MM.1S (cell line): ENCODE measurements at regions not wholly inside any gene's neighbourhood (a gene's known extent, or its start where the extent isn't known, plus 50 kb on each side); places are given as distances from the start of the nearest gene placed in this dataset.

Experiments used
- DNase-seq: peaks from one replicate; pipeline ENCODE4 v3.0.0-alpha.2; 2015
- H2AFZ ChIP-seq: fragments of 300-600 bp; sonication (generic); 2 replicates; pipeline ENCODE4 v1.6.0; 2016; ENCODE audit warnings: antibody characterized with exemption, low read length
- H3F3A ChIP-seq: fragments of 300-600 bp; sonication (generic); 2 replicates; pipeline ENCODE4 v1.6.1; 2016; ENCODE audit warnings: mild to moderate bottlenecking, antibody characterized with exemption, low read length, moderate library complexity, mixed read lengths; ENCODE audit not compliant: insufficient read depth
- H3K27ac ChIP-seq: fragments of 300-600 bp; sonication (generic); 2 replicates; pipeline ENCODE4 v1.5.1; 2016; ENCODE audit warnings: mild to moderate bottlenecking, low read length
- H3K27me3 ChIP-seq: fragments of 300-600 bp; sonication (generic); replicated peaks from 2 replicates; pipeline ENCODE4 v1.6.0; 2016; ENCODE audit warnings: low read length; ENCODE audit not compliant: insufficient read depth
- H3K36me3 ChIP-seq: fragments of 300-600 bp; sonication (generic); replicated peaks from 2 replicates; pipeline ENCODE4 v1.6.1; 2016; ENCODE audit warnings: mild to moderate bottlenecking, low read length, mixed read lengths; ENCODE audit not compliant: insufficient read depth
- H3K4me1 ChIP-seq: fragments of 300-600 bp; sonication (generic); 2 replicates; pipeline ENCODE4 v1.6.1; 2016; ENCODE audit warnings: low read length, mixed read lengths
- H3K4me2 ChIP-seq: fragments of 300-600 bp; sonication (generic); 2 replicates; pipeline ENCODE4 v1.6.0; 2016; ENCODE audit warnings: low read depth, low read length
- H3K4me3 ChIP-seq: fragments of 300-600 bp; sonication (generic); 2 replicates; pipeline ENCODE4 v1.5.1; 2016; ENCODE audit warnings: low read length, mixed read lengths
- H3K79me2 ChIP-seq: fragments of 300-600 bp; sonication (generic); 2 replicates; pipeline ENCODE4 v1.6.1; 2016; ENCODE audit warnings: mixed run types, low read length, mixed read lengths
- H3K9ac ChIP-seq: fragments of 300-600 bp; sonication (generic); 2 replicates; pipeline ENCODE4 v1.6.1; 2016; ENCODE audit warnings: low read length, mixed read lengths
- H3K9me2 ChIP-seq: fragments of 300-600 bp; sonication (generic); replicated peaks from 2 replicates; pipeline ENCODE4 v1.6.1; 2016; ENCODE audit warnings: mild to moderate bottlenecking, low read length, mixed read lengths; ENCODE audit not compliant: insufficient read depth
- H3K9me3 ChIP-seq: fragments of 300-600 bp; sonication (generic); replicated peaks from 2 replicates; pipeline ENCODE4 v1.6.1; 2016; ENCODE audit warnings: mild to moderate bottlenecking, low read length, mixed read lengths; ENCODE audit not compliant: insufficient read depth
- H4K20me1 ChIP-seq: fragments of 300-600 bp; sonication (generic); 2 replicates; pipeline ENCODE4 v1.6.1; 2016; ENCODE audit warnings: mild to moderate bottlenecking, low read length, moderate library complexity, mixed read lengths; ENCODE audit not compliant: insufficient read depth
- EZH2 ChIP-seq: fragments of 300-600 bp; sonication (generic); optimal IDR thresholded peaks from 2 replicates; pipeline ENCODE3; 2017; ENCODE audit warnings: low read depth, mild to moderate bottlenecking, antibody characterized with exemption, low read length, mixed read lengths
- EZH2phosphoT487 ChIP-seq: fragments of 300-600 bp; sonication (generic); IDR thresholded peaks from 2 replicates; pipeline ENCODE4 v1.6.1; 2018; ENCODE audit warnings: antibody characterized with exemption, low read length
- TF ChIP-seq, protein P1 (sequence below): fragments of 300-600 bp; sonication (generic); IDR thresholded peaks from 2 replicates; pipeline ENCODE4 v1.5.1; 2016; ENCODE audit warnings: antibody characterized with exemption, low read length, mixed read lengths

DNA sequence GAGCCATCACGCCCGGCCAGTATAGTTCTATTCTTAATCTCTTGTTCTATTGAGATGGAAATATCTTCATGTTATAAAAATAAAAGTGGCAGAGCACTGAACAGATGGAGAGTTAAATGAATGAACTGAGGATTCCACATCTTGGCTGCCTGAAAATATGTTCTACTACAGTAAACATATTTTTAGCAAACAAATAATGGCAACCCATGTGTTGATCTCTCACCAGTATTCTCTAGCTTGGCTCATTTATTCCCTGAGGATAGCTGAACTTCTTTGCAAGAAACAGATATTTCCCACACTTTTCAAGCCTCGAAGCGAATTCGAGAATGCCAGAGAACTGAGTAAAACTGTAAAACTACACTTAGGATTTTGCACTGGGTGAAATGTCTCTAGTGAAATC lies 58.9 kb downstream of the DIRAS3 start:
- TF ChIP-seq EZH2phosphoT487 (no peak), EZH2 (no peak)
- TF ChIP-seq, protein P1, sequence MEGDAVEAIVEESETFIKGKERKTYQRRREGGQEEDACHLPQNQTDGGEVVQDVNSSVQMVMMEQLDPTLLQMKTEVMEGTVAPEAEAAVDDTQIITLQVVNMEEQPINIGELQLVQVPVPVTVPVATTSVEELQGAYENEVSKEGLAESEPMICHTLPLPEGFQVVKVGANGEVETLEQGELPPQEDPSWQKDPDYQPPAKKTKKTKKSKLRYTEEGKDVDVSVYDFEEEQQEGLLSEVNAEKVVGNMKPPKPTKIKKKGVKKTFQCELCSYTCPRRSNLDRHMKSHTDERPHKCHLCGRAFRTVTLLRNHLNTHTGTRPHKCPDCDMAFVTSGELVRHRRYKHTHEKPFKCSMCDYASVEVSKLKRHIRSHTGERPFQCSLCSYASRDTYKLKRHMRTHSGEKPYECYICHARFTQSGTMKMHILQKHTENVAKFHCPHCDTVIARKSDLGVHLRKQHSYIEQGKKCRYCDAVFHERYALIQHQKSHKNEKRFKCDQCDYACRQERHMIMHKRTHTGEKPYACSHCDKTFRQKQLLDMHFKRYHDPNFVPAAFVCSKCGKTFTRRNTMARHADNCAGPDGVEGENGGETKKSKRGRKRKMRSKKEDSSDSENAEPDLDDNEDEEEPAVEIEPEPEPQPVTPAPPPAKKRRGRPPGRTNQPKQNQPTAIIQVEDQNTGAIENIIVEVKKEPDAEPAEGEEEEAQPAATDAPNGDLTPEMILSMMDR = no peak
- no peak overlapping the region for H3K27ac ChIP-seq
- H3F3A ChIP-seq = no peaks in the 10 kb centered on the region

DNA sequence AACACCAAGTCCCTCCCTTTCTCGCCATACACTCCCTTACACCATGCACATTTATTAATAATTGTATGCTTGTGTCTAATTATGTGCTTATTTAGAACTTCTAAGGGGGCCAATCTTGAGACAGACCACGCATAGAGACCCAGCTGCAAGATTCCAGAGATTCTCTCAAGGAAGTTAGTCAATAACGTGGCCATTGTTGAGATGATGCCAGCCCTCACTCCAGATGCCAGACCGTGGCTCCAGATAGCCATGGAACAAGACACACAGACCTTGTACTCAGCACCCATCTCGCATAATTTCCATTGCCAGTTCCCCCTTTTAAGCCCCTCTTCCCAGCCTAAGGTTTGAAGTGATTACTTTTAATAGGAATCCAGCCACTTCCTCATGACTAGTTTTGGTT lies 62.4 kb downstream of the DIRAS3 start:
- H3K27me3 ChIP-seq = no peaks in the 10 kb centered on the region
- H3K9me3 ChIP-seq = no peaks in the 10 kb centered on the region
- H3K9ac ChIP-seq = no peak overlapping the region
- no peaks in the 10 kb centered on the region for H3K79me2 ChIP-seq
- H3K4me2 ChIP-seq = no peak overlapping the region
- no peaks in the 10 kb centered on the region for H3F3A ChIP-seq
- no peaks in the 10 kb centered on the region for H4K20me1 ChIP-seq
- no peaks in the 10 kb centered on the region for H3K9me2 ChIP-seq
- H3K27ac ChIP-seq = no peak overlapping the region
- H3K4me3 ChIP-seq = no peak overlapping the region
- TF ChIP-seq EZH2 (no peak), EZH2phosphoT487 (no peak)
- TF ChIP-seq, protein P1 = no peak
- H2AFZ ChIP-seq = no peak overlapping the region
- DNase-seq = no peak
- H3K4me1 ChIP-seq = no peaks in the 10 kb centered on the region
- no peaks in the 10 kb centered on the region for H3K36me3 ChIP-seq

More for the DNA sequence above, 58.9 kb downstream of the DIRAS3 start:
- no peaks in the 10 kb centered on the region for H4K20me1 ChIP-seq
- H3K36me3 ChIP-seq = no peaks in the 10 kb centered on the region
- no peak overlapping the region for H2AFZ ChIP-seq
- no peaks in the 10 kb centered on the region for H3K79me2 ChIP-seq
- H3K4me2 ChIP-seq = no peak overlapping the region
- H3K4me3 ChIP-seq = no peak overlapping the region
- H3K9me3 ChIP-seq = no peaks in the 10 kb centered on the region
- H3K27me3 ChIP-seq = no peaks in the 10 kb centered on the region
- H3K9me2 ChIP-seq = no peaks in the 10 kb centered on the region
- no peak for DNase-seq
- no peak overlapping the region for H3K9ac ChIP-seq
- no peaks in the 10 kb centered on the region for H3K4me1 ChIP-seq

DNA sequence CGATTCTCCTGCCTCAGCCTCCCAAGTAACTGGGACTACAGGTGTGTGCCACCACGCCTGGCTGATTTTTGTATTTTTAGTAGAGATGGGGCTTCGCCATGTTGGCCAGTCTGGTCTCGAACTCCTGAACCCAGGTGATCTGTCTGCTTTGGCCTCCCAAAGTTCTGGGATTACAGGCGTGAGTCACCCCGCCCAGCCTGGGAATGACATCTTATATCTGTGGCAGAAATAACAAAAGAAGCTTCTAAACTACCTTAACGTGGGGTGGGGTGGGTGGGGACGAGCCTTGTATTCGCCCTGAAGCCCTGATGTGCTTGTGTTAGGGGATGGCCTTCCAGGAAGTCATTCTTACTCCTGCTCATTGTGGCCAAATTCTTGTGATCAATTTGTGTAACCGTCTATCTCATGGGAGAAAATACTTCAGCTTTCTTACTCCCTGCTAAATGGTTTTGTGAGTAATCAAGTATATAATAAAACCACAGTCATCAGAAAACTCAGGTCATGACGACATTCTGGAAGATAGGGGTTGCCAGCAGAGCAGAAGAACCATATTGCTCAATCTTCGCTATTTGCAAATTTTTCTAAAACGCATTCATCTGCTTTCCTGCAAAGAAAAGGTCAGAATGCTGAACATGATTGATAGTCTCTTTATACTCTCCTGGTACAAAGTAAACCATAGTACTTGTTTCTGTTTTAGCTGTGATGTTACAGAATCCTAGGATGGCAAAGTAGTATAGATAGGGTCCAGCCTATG lies 63.2 kb downstream of the DIRAS3 start:
- no peak overlapping the region for H3K4me2 ChIP-seq
- H3K27me3 ChIP-seq = no peaks in the 10 kb centered on the region
- H3F3A ChIP-seq = no peaks in the 10 kb centered on the region
- H3K27ac ChIP-seq = no peak overlapping the region
- H3K4me1 ChIP-seq = no peaks in the 10 kb centered on the region
- H3K36me3 ChIP-seq = no peaks in the 10 kb centered on the region
- no peak for TF ChIP-seq EZH2phosphoT487
- no peak for TF ChIP-seq EZH2
- TF ChIP-seq, protein P1 = no peak
- no peaks in the 10 kb centered on the region for H3K9me2 ChIP-seq
- H3K4me3 ChIP-seq = no peak overlapping the region
- H3K9ac ChIP-seq = no peak overlapping the region
- no peaks in the 10 kb centered on the region for H3K9me3 ChIP-seq
- no peaks in the 10 kb centered on the region for H4K20me1 ChIP-seq
- DNase-seq = no peak
- no peak overlapping the region for H2AFZ ChIP-seq
- H3K79me2 ChIP-seq = no peaks in the 10 kb centered on the region
